GM18868 (cell line): ENCODE measurements at regions not wholly inside any gene's neighbourhood (a gene's known extent, or its start where the extent isn't known, plus 50 kb on each side); places are given as distances from the start of the nearest gene placed in this dataset.

Experiments used
- ATAC-seq: cut with Tn5 transposase; IDR thresholded peaks from one replicate; pipeline ENCODE4 v1.9.1; 2021; ENCODE audit warnings: mild to moderate bottlenecking, moderate library complexity; ENCODE audit not compliant: unreplicated experiment

DNA sequence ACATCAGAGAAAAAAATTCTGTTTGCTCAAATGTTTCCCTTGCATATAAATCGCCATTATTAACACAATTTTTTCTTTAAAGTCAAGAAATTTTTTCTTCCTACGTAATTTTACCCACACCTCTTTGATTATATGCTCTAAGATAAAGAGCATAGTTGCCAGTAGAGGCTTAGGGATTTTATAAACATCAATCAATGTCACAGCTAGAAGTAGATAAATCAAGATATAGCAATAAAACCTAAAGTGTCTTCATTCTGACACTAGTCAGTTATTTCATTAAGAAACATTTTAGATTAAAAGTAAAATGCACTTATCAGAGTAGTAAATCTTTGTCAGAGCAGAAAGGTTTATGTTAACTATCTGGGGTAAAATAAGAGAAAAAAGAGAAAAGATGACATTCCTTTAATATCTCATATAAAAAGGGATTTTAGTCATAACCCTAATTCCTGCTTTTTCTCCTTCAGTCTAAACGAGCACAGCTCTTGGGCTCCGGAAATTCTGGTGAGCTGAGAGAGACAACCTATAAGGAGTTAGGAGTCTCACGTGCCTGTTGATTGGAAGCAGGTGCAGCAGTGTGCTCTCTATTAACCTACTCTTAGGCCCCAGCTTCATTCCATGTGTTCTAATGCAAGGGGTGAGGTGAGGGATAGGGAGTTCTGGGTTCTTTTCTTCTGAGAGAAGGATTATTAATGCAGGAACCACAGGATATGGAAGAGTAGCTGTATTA is 172.4 kb upstream of the GULP1 start:
- ATAC-seq: no peak

DNA sequence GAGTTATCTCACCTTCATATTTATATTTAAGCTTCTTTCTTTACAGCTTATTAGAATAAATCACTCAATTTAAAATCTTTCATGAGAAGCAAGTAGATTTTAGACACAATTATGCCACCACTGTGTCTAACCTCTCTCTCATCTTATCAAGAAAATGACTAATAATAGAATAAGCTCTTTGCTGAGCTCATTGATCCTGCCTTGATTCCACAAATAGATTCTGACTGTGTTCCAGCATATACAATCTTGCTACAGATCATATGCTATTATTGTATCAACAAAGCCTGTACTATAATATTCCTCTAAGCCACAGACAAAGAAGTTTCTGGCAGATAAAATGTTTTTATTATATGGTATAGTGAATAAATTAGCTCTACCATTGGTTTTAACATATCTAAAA is 168.7 kb upstream of the GULP1 start:
- no peak for ATAC-seq

DNA sequence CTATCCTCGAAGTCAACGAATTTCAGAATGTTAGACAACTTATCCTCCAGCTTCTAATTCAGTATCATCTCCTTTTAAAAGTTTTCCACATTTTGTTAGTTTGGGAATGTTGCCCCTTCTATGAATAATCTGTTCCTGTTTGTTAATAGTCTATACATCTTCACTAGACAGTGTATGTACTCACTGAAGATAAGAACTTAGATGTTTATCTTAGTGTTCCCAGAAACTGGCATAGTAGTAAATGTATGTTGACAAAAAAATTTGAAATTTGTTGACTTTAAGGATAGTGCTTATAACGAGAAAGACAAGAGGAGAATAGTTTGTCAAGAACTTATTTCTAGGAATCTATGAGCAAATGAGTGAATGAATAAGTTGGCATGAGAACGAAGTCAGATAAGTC is 162.0 kb upstream of the GULP1 start:
- no peak for ATAC-seq

DNA sequence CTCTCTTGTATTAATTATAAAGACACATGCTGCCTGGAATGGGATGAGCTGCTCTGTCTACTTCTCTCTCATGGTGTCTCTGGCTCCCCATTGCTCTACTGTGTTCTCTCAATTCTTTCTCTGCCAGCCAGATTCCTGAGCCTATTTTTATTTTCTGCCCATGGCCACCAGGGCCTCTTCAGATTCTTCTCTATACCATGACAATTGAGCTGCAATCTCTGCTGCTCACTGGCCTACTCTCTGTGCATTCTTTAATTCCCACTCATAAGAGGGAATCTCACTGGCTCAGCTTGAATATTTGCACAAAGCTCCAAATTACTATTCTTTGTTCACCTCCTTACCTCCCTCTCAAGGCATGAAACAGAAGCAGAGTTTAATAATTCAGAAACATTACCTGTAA is 161.4 kb upstream of the GULP1 start:
- ATAC-seq: no peak

DNA sequence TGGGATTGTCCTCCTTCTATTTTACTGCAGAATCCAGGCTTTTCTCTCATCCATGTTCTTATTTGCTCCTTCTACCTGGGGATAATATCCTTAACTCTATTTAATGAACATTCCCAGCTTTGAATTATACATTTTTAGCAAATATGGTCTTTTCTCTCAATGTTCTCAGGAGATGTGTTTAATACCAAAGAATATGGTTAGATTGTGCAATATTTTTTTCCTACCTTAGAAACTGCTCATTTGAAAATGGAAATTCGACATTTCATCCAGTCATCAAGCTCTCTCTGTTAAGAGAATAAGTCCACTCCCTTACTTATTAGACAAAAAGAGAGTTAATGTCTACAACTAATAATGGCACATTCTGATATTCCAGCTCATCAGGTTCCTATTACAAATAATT is 160.4 kb upstream of the GULP1 start:
- ATAC-seq: no peak

DNA sequence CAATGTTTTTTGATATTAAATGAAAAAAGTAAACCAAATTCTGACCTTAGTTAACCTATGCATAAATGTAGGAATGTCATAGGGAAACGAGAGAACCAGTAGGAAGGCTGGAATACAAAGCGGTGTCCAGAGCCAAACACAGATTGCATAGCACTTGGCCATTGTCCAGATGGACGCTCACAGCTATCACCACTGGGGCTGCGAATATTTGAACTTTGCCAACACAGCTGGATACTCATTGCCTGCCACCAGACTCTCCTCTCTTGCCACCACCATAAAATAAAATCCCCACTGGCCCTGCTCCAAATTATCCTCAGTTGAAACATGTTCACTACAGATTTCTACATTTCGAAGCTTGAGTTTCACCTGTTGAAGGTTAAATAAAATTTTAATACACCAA is 159.3 kb upstream of the GULP1 start:
- ATAC-seq: no peak

DNA sequence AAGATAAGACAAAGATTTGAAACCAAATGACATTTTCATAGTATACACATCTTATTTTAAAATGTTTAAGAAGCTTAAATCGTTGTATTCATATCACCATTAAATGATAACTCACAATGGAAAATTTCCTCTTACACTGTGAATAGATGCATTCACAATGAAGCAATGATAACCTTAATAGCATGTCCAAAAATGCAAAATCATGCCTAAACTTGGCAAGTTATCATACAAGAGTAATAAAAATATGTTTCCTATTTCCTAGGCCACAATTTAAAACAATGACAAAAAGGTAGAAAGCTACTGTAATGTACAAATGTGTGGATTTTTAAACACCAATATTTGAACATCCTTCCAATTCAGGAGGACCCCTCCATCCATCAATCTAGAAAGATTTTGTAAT is 157.4 kb upstream of the GULP1 start:
- ATAC-seq: no peak

DNA sequence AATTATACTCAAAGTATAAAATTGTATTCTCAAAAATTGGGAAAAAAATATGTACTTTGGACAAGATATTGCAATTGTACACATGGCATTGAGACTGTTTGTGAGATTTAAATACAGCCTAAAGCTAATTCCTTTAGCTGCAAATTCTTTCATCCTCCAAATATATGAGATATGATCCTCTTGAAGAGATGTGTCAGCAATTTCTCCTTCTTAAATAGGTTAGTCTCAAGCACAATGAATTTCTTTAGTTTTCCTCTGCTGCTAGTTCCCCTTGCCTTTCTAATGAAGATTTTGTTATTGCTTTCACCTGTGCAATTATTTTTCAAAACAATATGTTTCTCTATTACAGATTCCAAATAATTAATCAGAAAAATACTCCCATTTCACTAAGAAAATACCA is 153.4 kb upstream of the GULP1 start:
- ATAC-seq: no peak

DNA sequence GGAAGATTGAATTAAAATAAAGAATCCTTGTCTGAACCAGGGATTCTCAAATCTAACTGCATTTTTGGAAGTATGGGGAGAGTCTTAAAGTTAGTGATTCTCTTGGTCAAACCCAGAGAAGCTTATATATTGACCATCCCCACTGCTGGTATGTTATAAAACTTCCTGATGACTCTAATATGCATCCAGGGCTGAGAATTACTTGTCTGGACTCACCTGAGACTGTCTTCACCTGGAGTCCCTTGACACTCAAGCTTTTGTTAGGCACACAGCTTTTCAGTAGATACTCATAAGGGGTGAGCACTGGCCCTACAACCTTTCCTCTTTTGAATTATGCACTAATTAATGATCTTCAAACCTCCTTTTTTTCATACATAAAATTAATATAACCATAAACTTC is 149.6 kb upstream of the GULP1 start:
- no peak for ATAC-seq

DNA sequence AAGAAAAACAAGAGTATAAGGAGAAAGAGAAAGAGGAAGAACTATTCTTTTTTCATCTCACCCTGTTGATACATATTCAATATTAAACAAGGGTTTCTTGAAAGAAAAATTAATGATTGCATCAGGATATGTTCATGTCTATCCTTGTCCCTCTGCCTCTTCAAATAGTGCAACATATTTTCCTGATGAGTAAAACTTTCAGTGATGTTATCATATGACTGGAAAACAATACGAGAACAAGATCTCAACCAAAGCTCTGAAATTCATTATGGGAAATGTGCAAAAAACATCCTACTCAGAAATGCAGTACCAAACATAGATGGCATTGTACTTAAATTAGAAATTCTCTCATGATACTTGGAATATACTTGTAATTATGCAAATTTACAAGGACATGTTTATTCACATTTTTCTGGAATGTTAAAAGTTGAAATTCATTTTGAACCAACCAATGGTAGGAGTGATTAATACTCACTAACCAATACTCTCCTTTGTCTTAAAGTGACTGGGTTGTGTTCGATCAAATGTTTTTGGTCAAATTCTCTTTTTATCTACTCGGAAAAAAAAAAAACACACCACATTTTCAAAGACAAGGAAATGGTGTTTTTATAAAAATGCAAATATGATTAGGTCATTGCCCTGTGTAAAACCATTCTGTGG is 148.9 kb upstream of the GULP1 start:
- ATAC-seq: no peak

DNA sequence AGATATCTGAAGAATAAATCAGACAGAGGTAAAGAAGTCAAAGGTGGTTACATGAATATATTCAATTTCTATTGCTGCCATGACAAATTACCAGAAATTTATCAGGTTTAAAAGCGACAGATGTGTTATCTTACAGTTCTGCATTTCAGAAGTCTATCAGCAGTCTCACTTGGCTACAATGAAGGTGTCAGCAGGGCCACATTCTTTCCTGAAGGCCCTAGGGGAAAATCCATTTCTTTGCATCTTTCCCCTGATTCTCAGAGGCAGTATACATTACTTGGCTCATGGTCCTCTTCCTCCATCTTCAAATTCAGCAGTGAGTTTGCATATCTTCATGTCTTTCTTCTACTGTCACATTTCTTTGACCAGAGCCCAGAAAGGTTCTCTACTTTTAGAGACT is 145.8 kb upstream of the GULP1 start:
- no peak for ATAC-seq

DNA sequence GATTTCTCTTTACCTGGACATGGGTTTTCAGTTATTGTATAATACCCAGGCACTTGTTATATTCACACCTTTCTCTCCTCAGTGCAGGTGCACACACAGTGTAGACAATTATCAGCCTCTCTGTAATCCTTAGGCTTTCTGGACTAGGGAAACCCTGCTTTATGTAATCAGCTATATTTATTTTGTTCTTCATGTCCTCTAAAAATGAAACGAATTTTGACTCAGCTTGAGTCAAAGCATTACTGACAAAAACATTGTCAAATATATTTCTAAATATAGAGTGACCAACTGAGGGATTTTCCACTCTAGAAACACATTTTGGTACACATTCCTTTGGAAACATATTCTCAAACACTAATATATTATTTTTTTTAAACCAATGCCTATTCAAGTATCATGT is 144.8 kb upstream of the GULP1 start:
- ATAC-seq: peak; percentile 59

DNA sequence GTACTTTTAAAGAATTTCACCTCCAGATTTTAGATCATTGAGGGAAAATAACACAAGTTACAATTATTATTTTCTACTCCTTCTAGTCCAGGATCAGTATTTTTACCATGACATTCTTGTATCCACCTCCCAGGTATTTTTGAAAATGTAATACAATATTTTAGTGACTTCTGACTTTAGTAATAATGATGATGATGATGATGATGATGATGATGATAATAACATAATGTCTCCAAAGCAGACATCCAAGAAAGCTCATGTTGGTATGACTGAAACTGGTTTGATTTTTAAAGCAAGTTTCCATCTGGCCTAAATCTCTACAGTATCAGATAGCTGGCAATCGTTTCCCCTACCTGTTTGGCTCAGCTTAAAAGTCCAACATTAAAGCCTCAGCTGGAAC is 140.0 kb upstream of the GULP1 start:
- no peak for ATAC-seq

DNA sequence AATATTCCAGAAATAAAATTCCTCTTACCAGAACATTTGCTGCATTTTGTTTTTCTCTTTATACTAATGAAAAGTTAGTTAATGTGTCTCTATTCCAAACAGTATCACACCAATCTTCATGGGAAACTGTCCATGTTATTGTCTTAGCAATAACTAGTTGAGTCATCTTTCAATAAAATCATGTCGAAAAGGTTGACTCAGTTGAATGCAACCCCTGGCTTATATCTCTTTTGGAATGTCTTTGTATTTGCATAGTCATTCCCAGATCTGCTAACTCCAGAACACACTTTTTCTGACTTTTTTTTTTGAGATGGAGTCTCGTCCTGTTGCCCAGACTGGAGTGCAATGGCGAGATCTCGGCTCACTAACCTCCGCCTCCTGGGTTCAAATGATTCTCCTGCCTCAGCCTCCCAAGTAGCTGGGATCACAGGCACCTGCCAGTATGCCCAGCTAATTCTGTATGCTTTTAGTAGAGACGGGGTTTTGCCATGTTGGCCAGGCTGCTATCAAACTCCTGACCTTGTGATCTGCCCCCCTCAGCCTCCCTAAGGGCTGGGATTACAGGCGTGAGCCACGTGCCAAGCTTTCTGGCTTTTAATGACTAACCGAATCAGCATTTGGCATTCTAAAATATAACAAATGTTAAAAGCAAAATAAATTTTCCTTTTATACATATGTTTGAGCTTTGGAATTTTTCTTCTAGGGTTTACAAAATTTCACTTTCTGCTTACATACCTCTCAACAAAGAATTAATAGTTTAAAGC is 133.2 kb upstream of the GULP1 start:
- no peak for ATAC-seq

DNA sequence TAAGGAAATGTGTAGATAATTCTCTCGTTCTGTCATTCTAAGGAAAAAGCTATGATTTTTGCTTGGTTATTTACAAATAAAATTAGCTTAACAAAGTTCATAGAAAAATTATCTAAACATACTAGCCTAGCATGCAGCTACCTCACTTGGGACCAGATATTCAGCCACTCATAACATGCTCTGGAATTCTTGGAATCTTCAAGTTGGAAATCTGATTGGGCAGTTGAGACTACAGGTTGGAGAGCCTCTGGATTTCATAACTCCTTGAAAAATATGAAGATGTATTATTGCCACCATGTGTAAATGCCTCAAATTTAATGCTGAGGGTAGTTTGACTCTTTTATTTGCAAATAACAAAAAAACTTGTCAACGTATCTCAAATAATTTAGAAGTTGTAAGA is 132.2 kb upstream of the GULP1 start:
- ATAC-seq: no peak

DNA sequence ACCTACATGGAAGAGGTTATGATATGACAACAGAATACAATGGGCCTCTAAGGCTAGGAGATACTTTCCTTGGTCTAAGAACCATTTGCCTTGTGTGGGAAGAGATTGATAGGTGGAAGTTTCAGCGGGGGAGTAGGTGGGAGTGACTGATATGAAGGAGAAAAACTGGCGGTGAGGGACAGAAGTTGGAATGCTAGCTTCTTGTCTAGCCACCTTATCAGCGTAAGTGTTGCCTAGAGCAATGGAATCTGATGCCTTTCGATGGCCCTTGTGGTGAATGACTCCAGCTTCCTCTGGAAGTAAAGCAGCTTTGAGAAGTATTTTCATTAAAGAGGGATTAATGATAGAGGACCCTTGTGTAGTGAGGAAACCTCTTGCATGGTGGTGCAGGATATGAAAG is 121.3 kb upstream of the GULP1 start:
- ATAC-seq: no peak

DNA sequence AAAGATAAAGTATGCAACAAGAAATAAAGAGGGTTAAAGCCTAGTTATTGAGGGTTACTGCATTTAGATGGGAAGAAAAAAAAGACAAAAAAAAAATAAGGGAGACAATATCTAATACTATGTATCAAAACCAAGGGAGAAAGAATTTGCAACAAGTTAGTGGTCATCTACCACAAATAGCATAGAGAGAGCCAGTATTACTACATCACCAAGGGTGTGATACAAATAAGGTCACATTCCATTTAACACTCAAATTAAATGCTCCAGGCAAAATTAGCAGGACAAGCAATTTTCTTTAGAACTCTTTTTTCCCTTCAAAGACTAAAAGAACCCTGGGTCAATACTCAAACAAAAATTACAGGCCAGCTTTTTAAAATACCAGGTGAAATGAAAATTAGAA is 115.1 kb upstream of the GULP1 start:
- ATAC-seq: no peak

DNA sequence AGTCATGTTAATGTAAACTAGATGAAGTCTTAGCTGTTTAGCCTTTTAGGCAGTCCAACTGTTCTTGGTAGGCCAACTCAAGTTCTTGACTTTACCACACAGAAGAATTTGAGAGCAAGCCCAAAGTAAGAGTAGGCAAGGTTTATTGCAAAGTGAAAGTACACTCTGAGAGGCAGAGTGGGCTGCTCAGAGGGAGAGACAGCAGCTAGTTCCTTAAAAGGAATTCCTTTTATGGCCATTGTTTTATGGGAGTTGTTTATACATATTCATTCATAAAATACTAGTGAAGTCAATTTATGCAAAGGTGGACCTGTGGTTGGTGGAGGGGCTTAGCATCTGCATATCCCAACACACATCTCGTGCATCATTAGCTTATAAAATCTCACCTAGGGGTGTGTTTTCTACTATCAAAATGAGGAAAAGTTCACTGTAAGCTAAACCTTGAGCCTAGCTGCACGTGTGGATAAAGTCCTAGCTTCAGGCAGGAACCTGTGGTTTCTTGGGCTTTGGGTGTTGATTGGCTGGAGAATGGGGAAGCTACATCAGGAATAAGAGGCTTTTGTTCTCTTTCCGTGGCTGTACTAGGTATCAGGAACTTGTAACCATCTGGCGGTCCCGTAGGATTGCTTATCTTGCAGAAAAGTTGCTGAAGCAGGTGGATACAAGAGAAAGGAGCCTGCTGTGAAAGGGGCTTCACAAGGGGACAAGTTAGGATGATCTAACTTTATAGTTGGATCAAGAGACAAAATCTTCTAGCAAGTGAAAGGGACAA is 110.4 kb upstream of the GULP1 start:
- no peak for ATAC-seq

DNA sequence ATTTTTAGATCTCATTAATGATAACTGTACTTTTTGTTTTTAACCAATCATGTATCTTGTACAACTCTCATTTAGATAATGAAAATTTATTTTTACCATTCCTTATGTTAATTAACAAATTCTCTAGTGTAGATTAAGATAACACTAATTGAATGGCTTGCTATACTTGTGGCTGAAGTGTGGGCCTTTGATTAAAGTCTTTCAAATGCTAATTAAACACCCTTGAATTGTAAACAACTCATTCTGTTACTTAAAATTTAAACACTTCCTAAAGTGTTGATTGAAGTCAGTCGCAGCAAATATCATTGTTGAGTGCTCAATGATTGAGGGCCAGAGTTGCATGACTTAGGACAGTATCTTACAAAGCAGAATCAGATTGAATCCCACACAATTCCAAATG is 109.8 kb upstream of the GULP1 start:
- no peak for ATAC-seq

DNA sequence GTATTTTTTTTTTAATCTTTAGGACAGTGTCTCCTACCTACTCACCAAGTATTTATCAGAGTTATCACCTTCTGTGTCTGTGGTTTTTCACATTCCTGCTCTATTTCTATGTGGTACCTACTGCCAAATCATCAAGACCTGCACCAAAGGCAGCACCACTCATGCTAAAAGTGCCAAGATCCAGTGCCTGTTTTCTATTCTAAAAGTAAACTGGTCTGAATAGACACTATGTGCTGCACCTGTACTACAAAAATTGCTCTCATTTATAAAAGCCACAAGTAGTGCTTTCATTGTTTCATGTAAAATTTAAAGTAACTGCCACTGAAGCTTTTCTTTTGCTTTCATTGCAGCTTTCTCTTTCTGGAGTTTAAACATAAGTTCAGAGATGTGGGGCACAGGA is 103.9 kb upstream of the GULP1 start:
- no peak for ATAC-seq

DNA sequence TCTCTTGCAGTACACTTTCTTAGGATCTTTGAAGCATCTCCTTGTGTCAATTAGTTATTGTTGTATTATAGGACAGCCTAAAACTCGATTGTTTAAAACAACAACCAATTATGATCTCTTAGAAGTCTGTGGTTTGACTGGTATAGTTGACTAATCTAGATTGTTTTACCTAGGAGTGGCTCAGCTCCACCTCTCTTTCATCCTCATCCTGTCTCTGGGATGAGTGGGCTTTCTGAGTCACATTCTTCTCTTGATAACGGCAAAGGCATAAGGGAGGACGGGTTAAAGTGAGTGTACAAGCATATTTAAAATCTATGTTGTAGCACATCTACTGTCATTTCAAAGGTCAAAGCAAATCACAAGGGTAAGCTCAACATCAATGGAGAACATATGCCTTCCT is 102.3 kb upstream of the GULP1 start:
- ATAC-seq: no peak
